Smooth muscle cell of the brain vasculature (primary cell): ENCODE measurements at regions not wholly inside any gene's neighbourhood (a gene's known extent, or its start where the extent isn't known, plus 50 kb on each side); places are given as distances from the start of the nearest gene placed in this dataset.
"Not testable (repeated sequence)": the region's sequence is repeated elsewhere in the genome, so short reads cannot be mapped to it uniquely, and the experiment has no call there.

Experiments used
- DNase-seq: peaks from one replicate; pipeline ENCODE4 v3.0.0-alpha.2; 2012; ENCODE audit warnings: low read depth, low spot score

DNA sequence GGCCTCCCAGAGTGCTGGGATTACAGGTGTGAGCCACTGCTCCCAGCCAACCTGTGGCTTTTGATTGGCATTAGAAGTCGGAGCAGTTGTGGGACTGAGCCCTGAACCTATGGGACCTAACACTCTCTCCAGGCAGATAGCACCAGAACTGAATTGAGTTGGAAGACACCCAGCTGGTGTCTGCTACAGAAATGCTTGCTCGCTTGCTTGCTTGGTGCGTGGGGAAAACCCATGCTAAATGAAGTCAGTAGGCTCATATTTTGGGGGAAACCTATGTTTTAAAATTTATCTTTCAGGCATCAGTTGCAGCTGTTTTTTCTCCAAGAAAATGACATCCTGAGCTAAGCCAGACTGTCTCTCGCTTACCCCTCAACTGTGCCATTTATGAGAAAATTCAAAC, 158.5 kb upstream of the RFC3 start:
- DNase-seq: no peak

DNA sequence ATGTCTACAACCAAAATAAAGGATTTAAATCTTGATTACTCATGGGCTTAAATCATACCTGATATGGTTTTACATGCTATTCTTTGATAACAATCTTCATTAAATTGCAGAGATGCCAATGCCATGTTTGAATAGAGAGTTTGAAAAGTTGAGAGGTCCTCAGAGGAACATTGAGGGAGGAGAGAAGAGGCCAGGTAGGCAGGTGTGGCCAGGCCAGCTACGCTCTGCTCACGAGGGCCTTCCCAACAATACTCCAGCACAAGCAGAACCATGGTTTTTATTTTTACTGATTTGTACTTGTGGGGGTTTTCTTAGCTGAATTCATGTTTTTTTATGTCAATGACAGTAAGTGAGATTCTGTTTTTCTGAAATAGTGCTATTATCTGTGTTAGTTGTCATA, 158.1 kb upstream of the RFC3 start:
- DNase-seq: no peak

DNA sequence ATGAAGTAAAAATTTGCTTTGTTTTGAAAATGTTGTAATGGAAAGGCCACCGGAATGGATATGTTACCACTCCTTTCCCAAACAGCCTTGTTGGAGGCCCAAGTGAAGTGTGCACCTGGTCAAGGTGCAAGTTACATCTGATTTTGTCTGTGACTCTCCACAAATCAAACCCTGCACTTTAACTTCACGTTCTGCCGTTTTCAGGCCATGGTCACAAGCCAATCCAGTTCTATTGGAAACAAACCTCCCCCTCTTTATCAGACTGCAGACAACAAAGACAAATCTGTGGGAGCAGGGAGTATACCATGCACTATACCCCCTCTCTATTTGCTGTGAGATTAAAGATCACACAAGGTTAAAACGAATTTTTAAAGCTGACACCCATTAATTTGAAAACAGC, 155.6 kb upstream of the RFC3 start:
- no peak for DNase-seq

DNA sequence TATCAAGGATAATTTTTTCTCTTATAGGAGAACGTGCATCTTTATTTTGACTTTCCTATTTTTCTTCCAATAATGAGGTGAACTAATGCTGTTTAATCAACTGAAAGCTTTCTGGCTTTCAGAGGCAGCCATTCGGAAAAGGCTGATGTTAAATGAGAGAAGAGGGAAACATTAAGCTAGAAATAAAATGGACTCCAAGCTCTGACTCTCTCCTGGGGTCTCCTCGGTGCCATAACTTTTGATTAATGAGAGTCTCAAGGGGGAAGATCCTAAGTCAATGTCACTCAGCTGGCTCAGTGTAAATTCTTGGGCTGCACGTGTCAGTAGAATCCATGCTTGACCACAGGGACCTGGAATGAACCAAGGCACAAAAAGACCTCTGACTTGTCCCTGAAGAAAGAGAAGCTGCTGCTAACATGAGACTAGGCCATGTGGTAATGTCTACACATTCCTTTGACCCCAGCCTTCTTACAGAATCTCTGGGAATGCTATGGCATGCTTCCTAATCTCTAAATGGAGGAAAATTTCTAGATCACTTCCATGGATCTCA, 152.2 kb upstream of the RFC3 start:
- DNase-seq: no peak

DNA sequence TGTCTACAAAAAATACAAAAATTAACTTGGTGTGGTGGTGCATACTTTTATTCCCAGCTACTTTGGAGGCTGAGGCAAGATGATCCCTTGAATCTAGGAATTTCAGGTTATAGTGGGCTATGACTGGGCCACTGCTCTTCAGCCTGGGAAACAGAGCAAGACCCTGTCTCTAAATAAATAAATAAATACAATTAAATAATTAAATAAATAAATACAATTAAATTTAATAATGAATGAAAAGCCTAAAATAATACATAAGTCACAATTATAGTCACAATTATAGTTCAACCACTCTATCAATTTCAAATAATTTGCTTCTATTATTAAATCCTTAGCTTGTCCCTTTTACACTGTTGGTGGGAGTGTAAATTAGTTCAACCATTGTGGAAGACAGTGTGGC, 146.4 kb upstream of the RFC3 start:
- no peak for DNase-seq

DNA sequence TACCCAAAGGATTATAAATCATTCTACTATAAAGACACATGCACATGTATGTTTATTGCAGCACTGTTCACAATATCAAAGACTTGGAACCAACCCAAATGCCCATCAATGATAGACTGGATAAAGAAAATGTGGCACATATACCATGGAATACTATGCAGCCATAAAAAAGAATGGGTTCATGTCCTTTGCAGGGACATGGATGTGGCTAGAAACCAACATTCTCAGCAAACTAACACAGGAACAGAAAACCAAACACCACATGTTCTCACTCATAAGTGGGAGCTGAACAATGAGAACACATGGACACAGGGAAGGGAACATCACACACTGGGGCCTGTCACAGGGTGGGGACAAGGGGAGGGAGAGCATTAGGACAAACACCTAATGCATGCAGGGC, 145.9 kb upstream of the RFC3 start:
- not testable (repeated sequence) for DNase-seq

DNA sequence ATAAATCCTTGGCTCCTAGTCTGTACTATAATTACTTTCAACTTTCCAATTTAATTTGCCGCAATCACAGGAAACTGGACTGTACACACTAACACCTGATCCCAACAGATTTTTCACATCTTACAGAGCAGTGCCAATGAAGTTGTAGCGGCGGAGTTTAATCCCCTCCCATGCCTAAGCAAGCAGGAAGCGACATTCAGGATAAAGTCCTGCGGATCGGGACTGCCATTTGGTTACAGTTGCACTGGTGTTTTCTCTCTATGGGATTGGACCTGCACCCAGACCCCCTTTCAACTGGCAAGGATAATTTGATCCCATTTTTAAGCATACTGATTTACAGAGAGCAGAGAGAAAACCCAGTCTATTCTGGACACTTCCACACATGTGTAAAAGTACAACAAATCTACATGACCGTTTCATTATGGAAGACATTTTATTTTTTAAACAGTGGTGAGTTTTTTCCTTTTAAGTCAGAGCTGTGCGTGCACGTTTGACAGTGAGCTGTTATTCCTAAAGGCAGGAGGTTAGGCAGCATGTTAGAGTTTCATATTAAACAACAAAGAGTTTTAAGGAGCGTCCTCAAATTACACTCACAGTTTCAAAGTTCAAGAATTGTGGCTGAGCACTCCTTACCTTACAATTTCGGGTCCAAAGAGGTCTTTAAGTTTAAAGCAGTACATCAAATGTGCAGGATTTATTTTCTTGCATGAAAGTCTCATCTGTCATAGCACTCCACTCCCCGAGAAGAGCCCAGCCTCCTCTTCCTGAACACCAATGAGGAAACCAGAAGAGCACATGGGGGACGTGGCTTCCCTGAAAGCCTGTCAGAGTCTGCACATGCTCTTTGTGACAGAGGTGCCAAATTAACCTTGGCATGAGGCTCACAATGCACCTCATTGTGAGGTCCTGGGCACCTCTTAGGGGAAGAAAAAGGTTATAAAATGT, 141.6 kb upstream of the RFC3 start:
- DNase-seq: no peak

DNA sequence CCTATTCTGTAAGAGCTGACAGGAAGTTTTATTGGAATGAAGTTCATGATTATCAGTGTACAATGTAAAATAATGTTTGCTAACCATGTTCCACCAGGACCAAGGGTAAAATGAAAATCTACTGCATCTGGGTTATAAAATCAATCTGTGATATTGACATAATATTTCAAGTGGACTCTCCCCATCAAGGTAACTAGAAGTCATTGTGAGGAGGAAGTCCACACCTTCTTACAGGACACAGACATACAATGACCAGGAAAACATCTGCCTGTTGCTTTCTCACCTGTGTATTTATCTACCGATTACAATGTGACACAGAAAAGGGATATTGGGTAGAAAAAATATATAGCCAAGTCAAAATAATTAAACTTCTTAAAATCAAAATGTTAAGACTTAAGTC, 140.7 kb upstream of the RFC3 start:
- no peak for DNase-seq

DNA sequence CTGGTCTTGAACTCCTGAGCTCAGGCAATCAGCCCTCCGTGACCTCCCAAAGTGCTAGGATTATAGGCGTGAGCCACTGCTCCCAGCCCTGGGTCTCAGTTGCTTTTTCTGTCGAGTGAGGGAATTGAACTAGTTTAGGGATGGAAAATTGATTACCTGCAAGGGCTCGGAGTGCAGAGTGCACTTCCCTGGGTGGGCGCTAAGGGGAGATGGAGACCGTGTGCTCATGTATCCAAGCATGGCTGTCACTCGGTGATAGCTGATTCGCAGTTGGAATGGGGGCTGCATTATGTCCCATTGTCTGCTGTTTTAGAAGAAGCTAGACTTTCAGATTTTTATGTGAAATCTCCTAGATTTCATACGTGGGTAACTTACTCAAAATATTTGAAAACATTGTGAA, 139.9 kb upstream of the RFC3 start:
- no peak for DNase-seq

DNA sequence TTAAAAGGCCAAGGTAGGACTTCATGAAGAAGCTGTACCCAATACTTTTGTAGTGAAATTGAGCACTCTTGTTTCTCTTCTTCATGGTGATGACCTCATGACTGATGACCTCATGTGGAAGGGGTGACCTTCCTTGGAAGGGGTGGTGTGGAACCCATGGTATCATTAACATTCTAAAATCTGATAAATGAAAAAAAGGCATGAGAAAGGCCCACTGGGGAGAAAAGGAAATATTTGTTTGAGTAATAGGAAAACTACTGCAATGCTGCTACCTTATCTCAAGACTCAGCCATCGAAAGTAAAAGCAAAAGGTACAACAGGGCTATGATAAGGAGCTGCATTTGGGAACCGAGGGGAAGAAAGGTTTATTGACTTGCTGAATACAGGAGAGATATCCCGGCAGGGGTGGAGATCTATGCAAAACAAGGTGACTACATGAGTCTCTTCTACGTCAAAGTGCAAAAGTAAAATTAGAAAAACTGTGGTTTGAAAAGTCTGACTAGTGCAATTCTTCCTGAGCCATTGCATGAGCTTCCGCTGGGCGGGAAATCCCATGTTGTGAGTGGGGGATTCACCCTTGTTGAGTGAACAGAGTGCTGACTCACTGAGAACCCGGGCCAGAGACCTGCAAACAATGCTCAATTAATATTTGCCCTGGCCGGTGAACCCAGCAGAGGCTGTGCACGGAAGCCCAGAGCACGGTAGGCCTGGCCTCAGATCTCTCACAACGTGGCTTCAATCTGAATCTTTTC, 138.9 kb upstream of the RFC3 start:
- no peak for DNase-seq

DNA sequence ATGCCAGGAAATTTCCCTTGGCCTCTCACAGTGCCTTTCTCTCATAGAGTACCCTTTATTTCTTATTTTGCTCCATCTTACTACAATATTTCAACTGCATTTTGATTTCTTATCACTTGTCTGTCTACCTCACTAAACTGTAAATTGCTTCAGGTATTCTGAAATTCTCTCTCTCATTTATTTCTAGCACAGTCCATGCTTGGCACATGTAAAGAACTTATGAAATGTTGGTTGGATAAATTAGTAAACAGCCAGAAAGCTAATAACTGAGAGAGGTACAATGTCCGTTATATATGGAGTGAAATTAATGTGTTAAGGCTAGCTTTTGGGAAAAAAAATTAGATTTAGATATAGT, 138.3 kb upstream of the RFC3 start:
- no peak for DNase-seq

DNA sequence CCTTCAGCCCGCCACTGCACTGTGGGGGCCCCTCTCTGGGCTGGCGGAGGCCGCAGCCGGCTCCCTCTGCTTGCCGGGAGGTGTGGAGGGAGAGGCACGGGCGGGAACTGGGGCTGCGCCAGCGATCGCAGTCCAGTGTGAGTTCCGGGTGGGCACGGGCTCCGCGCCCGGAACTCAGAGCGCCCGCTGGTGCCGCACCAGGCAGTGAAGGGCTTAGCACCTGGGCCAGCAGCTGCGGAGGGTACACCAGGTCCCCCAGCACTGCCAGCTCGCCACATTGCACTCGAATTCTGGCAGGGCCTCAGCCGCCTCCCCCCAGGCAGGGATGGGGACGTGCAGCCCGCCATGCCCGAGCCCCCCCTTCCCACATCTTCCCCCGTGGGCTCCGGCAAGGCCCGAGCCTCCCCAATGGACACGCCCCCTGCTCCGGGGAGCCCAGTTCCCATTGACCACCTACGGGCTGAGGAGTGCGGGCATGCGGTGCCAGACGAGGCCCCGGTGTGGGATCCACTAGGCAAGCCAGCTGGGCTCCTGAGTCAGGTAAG, 135.9 kb upstream of the RFC3 start:
- DNase-seq: no peak

DNA sequence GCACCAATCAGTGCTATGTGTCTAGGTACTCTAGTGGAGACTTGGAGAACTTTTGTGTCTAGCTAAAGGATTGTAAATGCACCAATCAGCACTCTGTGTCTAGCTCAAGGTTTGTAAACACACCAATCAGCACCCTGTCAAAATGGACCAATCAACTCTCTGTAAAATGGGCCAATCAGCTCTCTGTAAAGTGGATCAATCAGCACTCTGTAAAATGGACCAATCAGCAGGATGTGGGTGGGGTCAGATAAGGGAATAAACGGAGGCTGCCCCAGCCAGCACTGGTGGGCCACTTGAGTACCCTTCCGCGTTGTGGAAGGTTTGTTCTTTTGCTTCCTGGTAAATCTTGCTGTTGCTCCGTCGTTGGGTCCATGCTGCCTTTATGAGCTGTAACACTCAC, 135.3 kb upstream of the RFC3 start:
- DNase-seq: not testable (repeated sequence)

DNA sequence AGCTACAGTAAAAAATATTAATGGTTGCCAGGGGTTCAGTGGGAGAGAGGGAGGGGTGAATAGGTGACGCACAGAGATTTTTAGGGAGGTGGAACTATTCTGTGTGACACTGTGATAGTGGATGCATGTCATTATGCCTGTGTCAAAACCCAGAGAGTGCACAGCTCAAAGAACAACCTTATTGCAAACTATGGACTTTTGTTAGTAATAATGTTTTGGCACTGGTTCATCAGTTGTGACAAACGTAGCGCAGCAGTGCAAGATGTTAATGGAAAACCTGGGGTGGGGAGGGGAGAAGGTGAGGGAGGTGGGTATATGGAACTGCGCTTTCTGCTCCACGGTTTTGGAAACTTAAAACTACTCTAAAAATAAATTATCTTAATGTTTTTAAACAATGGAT, 134.6 kb upstream of the RFC3 start:
- no peak for DNase-seq

DNA sequence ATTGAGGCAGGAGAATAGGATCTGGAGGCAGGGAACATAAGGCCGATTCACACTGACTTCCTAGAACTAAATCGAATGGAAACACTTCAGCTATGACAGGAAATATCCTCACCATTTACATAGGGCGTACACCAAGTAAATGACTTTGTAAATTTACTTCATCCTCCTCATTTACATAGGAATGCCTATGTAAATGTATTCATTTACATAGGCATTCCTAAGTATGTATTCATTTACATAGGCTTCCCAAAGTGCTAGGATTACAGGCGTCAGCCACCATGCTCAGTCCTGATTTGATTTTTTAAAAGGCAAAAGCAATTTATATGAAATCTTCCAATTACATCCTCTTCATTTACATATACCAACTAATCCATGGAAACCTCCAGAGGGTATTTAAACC, 133.1 kb upstream of the RFC3 start:
- no peak for DNase-seq

DNA sequence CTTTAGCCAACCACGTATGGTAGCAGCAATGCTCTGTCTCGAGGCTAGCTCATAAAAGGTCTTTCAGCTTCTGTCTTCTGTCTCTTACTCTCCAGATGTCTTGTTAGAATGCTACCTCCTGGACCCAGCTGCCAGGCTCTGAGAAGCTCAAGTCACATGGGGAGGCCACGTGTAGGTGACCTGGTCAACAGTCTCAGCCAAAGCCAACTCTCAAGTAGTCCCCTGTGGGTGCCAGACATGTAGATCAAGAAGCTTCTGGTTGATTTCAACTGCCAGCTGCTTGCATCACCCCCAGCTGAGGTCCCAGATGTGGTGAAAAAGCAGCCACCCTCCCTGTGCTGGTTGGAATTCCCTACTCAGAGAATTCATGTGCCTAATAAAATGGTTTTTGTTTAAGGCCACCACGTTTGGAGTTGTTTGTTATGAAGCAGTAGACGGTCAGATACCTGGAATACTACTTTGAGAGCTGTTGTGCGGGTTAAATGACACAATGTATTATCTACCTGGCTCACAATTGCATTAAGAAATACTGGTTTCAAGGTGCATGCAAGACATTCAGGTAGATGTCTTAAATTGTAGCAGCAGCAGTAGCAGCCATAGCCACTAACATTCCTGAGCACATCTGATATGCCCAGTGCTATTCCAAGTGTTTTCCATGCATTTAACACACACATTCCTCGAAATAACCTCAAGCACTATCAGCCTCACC, 131.0 kb upstream of the RFC3 start:
- DNase-seq: no peak

DNA sequence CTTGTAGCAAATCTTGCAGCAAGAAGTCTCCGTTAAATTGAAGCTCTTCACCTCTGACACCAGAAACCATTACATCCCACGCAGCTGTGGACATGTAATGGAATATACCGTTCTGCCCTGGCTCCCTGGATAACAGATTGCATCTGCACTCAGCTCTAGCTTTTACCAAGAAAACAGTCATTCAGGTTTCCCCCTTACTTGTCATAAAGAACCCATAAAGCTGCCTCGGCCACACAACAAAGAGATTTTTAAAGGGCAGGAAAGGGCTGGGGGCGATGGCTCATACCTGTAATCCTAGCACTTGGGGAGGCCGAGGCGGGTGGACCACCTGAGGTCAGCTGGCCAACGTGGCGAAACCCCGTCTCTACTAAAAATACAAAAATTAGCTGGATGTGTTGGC, 127.6 kb upstream of the RFC3 start:
- DNase-seq: no peak

DNA sequence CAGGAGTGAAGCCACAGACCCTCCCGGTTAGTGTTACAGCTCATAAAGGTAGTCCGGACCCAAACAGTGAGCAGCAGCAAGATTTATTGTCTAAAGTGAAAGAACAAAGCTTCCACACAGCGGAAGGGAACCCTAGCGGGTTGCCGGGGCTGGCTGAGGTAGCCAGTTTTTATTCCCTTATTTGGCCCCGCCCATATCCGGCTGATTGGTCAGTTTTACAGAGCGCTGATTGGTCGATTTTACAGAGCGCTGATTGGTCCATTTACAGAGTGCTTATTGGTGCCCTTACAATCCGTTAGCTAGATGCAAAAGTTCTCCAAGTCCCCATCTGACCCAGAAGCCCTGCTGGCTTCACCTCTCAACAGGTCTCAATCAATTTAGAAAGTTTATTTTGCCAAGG, 126.0 kb upstream of the RFC3 start:
- DNase-seq: no peak

DNA sequence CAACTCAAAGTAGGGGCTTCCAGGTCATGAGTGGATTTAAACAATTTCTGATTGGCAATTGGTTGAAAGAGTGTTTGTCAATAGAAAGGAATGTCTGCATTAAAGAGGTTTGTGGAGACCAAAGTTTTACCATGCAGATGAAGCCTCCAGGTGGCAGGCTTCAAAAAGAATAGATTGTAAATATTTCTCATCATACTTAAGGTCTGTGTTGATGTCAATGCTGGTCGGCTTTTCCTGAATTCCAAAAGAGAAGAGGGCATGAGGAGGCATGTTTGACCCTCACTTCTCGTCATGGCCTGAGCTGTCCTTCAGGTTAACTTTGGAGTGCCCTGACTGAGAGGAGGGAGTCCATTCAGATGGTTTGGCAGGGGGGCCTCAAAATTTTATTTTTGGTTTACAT, 125.4 kb upstream of the RFC3 start:
- no peak for DNase-seq

DNA sequence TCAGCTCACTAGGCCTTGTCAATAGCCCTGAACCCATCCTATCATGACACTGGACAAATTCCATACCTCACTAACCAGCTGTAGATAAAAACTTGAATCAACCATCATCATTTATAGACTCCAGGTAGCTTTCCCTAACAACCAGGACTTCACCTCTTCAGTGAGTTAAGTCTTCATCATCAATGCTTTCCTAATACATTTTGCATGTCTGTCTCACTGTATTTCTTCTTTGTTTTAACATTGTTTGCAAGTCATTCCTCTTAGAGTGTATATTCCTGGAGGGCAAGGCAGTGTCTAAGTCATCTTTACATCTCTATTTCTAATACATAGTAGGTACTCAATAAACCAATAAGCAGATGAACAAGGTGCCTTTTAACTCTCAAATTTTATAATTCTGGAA, 123.4 kb upstream of the RFC3 start:
- DNase-seq: no peak

DNA sequence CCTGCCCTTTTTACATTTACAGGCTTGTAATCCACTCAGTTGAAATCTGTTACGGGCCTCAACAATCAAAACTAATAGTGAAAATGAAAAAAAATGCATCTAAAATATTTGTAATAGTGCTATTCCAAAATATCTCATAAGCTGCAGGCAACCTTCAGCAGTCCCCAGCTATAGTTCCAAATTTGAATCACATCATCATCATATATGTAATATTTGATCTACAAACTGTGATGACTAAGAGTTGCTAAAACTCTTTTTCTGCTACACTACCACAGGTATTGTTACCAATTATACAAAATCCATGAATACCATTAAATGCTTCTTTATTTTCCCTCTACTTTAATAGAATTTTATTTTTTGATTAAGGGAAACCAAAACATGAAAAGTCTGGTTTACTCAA, 121.4 kb upstream of the RFC3 start:
- DNase-seq: no peak

DNA sequence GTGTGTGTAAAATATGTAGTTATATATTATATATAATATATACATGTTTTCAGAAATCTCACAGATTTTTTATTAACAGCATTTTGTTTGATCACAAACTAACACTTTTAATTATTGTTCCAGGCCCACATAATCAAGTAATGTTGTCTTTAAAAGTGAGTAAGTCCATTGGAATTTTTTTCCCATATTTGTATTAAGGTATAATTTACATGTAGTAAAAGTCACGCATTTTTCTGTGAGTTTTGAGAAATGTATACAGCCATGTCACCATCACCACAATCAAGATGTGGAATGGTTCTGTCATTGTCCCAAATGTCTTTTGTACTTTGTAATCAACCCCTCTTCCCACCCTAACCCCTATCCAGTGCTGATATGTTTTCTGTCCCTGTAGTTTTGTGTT, 120.0 kb upstream of the RFC3 start:
- no peak for DNase-seq
